ENCODE measurements at regions not wholly inside any gene's neighbourhood (a gene's known extent, or its start where the extent isn't known, plus 50 kb on each side); places are given as distances from the start of the nearest gene placed in this dataset.

DNA sequence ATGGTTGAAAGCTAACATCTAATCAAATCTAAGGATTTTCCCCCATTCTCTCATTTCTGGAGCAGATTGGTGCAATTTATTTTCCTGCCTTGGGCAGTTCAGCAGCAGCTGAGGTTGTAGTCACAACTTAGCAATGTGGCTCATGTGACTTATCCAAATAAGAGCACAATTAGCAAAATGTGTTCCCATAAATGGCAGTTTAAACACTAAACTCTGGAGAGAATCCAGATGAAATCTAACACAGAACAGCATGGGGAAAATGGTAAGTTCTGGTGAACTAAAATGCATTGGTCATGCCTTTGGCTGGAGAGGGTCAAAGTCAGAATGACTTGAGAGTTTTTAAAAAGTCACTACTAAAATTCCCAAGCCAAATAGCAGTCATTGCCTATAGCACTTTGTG, 422.6 kb upstream of the DIPK2B start:
- TF ChIP-seq CTCF (IDR thresholded peaks at IDR 0.05): no peak
- no peak for TF ChIP-seq POLR2AphosphoS5 (IDR thresholded peaks at IDR 0.05; ENCODE audit: low read depth, low read length)

All from Panc1 (cell line).